ENCODE measurements at regions not wholly inside any gene's neighbourhood (a gene's known extent, or its start where the extent isn't known, plus 50 kb on each side); places are given as distances from the start of the nearest gene placed in this dataset.

GRCh38 chr12:13373131-13373530, 176.6 kb downstream of the EMP1 start:
- Histone ChIP-seq H3K27ac (ENCODE audit: low read depth in 1 of 2, low read length in 1 of 2) (no peak overlapping the region), H3K4me3 (no peak overlapping the region), H3K4me1 (ENCODE audit: control insufficient read depth in 5 of 5, insufficient read depth in 5 of 5, low read length in 5 of 5) (peaks cover 6 to 32% (median 11%) of the 10 kb centered on the region in 5 donors), H3K36me3 (ENCODE audit: control insufficient read depth in 4 of 4, insufficient read depth in 4 of 4, low read length in 4 of 4) (no peaks in the 10 kb centered on the region), H3K27me3 (ENCODE audit: control insufficient read depth in 3 of 3, insufficient read depth in 3 of 3, low read length in 2 of 3) (peaks cover 0 to 9% (median 0%) of the 10 kb centered on the region in 3 donors), H3K9ac (ENCODE audit: insufficient read depth in 1 of 2, low read length in 2 of 2) (no peak overlapping the region), H3K9me3 (ENCODE audit: control insufficient read depth in 4 of 4, insufficient read depth in 3 of 4, low read length in 3 of 4) (peaks cover 0 to 6% (median 2%) of the 10 kb centered on the region in 4 donors)
- ATAC-seq (ENCODE audit: insufficient read depth, low FRiP score) = no peak
- DNase-seq = no peak
- 67 to 86% methylated on average over 6 of the region's 6 CpGs for WGBS, 2 donors
- TF ChIP-seq CTCF (IDR thresholded peaks at IDR 0.05; ENCODE audit: control extremely low read depth, extremely low read depth) = no peak

- ATAC-seq (ENCODE audit: insufficient read depth, low FRiP score) (no peak), DNase-seq (peak; percentile 44 to 92 (median 85))
- WGBS, 2 donors = 74 to 80% methylated on average over 6 of the region's 6 CpGs
- Histone ChIP-seq H3K27ac (ENCODE audit: low read depth in 1 of 2, low read length in 1 of 2) (no peak overlapping the region), H3K9me3 (ENCODE audit: control insufficient read depth in 4 of 4, insufficient read depth in 3 of 4, low read length in 3 of 4) (peaks cover 0 to 5% (median 0%) of the 10 kb centered on the region in 4 donors), H3K4me3 (no peak overlapping the region), H3K27me3 (ENCODE audit: control insufficient read depth in 3 of 3, insufficient read depth in 3 of 3, low read length in 2 of 3) (peaks cover 0 to 9% (median 0%) of the 10 kb centered on the region in 3 donors), H3K4me1 (ENCODE audit: control insufficient read depth in 5 of 5, insufficient read depth in 5 of 5, low read length in 5 of 5) (peaks cover 6 to 32% (median 11%) of the 10 kb centered on the region in 5 donors), H3K36me3 (ENCODE audit: control insufficient read depth in 4 of 4, insufficient read depth in 4 of 4, low read length in 4 of 4) (no peaks in the 10 kb centered on the region), H3K9ac (ENCODE audit: insufficient read depth in 1 of 2, low read length in 2 of 2) (no peak overlapping the region)
- TF ChIP-seq CTCF (IDR thresholded peaks at IDR 0.05; ENCODE audit: control extremely low read depth, extremely low read depth) = no peak
Measured at GRCh38 chr12:13372386-13372785, 175.9 kb downstream of the EMP1 start.

- no peak for TF ChIP-seq CTCF (IDR thresholded peaks at IDR 0.05; ENCODE audit: control extremely low read depth, extremely low read depth)
- Histone ChIP-seq H3K9me3 (ENCODE audit: control insufficient read depth in 4 of 4, insufficient read depth in 3 of 4, low read length in 3 of 4) (no peaks in the 10 kb centered on the region), H3K27ac (ENCODE audit: low read depth in 1 of 2, low read length in 1 of 2) (no peak overlapping the region), H3K4me3 (no peak overlapping the region), H3K4me1 (ENCODE audit: control insufficient read depth in 5 of 5, insufficient read depth in 5 of 5, low read length in 5 of 5) (peaks cover 6 to 32% (median 11%) of the 10 kb centered on the region in 5 donors), H3K9ac (ENCODE audit: insufficient read depth in 1 of 2, low read length in 2 of 2) (no peak overlapping the region), H3K27me3 (ENCODE audit: control insufficient read depth in 3 of 3, insufficient read depth in 3 of 3, low read length in 2 of 3) (peaks cover 0 to 9% (median 0%) of the 10 kb centered on the region in 3 donors), H3K36me3 (ENCODE audit: control insufficient read depth in 4 of 4, insufficient read depth in 4 of 4, low read length in 4 of 4) (no peaks in the 10 kb centered on the region)
- ATAC-seq (ENCODE audit: insufficient read depth, low FRiP score) = no peak
- 62 to 74% methylated on average over 2 of the region's 2 CpGs for whole genome bisulfite sequencing, 2 donors
- peak in 1 of 3 donors; percentile 16 for DNase-seq
Measured at GRCh38 chr12:13371797-13372196, 175.3 kb downstream of the EMP1 start.

- ATAC-seq (ENCODE audit: insufficient read depth, low FRiP score) (no peak), DNase-seq (no peak)
- WGBS, 2 donors = 26 to 29% methylated on average over 1 of the region's 1 CpG
- H3K27me3 ChIP-seq (ENCODE audit: control insufficient read depth in 3 of 3, insufficient read depth in 3 of 3, low read length in 2 of 3) = peaks cover 0 to 9% (median 0%) of the 10 kb centered on the region in 3 donors
- H3K4me1 ChIP-seq (ENCODE audit: control insufficient read depth in 5 of 5, insufficient read depth in 5 of 5, low read length in 5 of 5) = peaks cover 6 to 32% (median 10%) of the 10 kb centered on the region in 5 donors
- no peak for TF ChIP-seq CTCF (IDR thresholded peaks at IDR 0.05; ENCODE audit: control extremely low read depth, extremely low read depth)
- no peaks in the 10 kb centered on the region for H3K36me3 ChIP-seq (ENCODE audit: control insufficient read depth in 4 of 4, insufficient read depth in 4 of 4, low read length in 4 of 4)
- H3K9me3 ChIP-seq (ENCODE audit: control insufficient read depth in 4 of 4, insufficient read depth in 3 of 4, low read length in 3 of 4) = no peaks in the 10 kb centered on the region
- H3K9ac ChIP-seq (ENCODE audit: insufficient read depth in 1 of 2, low read length in 2 of 2) = no peak overlapping the region
- no peak overlapping the region for H3K4me3 ChIP-seq
- H3K27ac ChIP-seq (ENCODE audit: low read depth in 1 of 2, low read length in 1 of 2) = no peak overlapping the region
Measured at GRCh38 chr12:13371367-13371766, 174.8 kb downstream of the EMP1 start.
